SK-N-SH treated with all-trans-retinoic acid at 6 μM for 48 hours (cell line): ENCODE measurements at regions not wholly inside any gene's neighbourhood (a gene's known extent, or its start where the extent isn't known, plus 50 kb on each side); places are given as distances from the start of the nearest gene placed in this dataset.

ENCODE experiments used
- ATAC-seq: fragments of 200-7000 bp; cut with Tn5 transposase; 3 replicates; pipeline ENCODE4 v1.9.1; 2020; ENCODE audit warnings: mild to moderate bottlenecking, moderate library complexity
- ARNTL ChIP-seq: fragments of 450-650 bp; formaldehyde crosslinking; IDR thresholded peaks from 2 replicates; pipeline ENCODE4 v1.5.0; 2020; ENCODE audit warnings: low read depth, mild to moderate bottlenecking, moderate library complexity, borderline replicate concordance
- BACH2 ChIP-seq: fragments of 250-450 bp; sonication (Bioruptor Pico); IDR thresholded peaks from 2 replicates; pipeline ENCODE4 v1.9.0; 2021; ENCODE audit warnings: mild to moderate bottlenecking, borderline replicate concordance
- CREB5 ChIP-seq: fragments of 250-450 bp; sonication (Bioruptor Pico); IDR thresholded peaks from 2 replicates; pipeline ENCODE4 v1.5.1; 2020; ENCODE audit warnings: low read depth, mild to moderate bottlenecking, moderate library complexity
- CSDC2 ChIP-seq: fragments of 250-450 bp; sonication (Bioruptor Pico); IDR thresholded peaks from 2 replicates; pipeline ENCODE4 v1.5.0; 2020; ENCODE audit warnings: mild to moderate bottlenecking, moderate library complexity
- CSRNP3 ChIP-seq: fragments of 250-450 bp; sonication (Bioruptor Pico); IDR thresholded peaks from 2 replicates; pipeline ENCODE4 v1.5.1; 2021; ENCODE audit warnings: mild to moderate bottlenecking, moderate library complexity
- ESRRG ChIP-seq: fragments of 250-450 bp; sonication (Bioruptor Pico); IDR thresholded peaks from 2 replicates; pipeline ENCODE4 v1.6.1; 2021; ENCODE audit warnings: mild to moderate bottlenecking
- GLIS3 ChIP-seq: fragments of 250-450 bp; sonication (Bioruptor Pico); IDR thresholded peaks from 2 replicates; pipeline ENCODE4 v1.5.0; 2020; ENCODE audit warnings: mild to moderate bottlenecking, moderate library complexity
- ISL1 ChIP-seq: fragments of 250-450 bp; sonication (Bioruptor Pico); IDR thresholded peaks from 2 replicates; pipeline ENCODE4 v2.1.2; 2022; ENCODE audit warnings: mild to moderate bottlenecking, moderate library complexity
- OSR1 ChIP-seq: fragments of 250-450 bp; sonication (Bioruptor Pico); IDR thresholded peaks from 2 replicates; pipeline ENCODE4 v1.8.0; 2022; ENCODE audit warnings: moderate library complexity, mild to moderate bottlenecking, inconsistent platforms
- PATZ1 ChIP-seq: fragments of 250-450 bp; sonication (Bioruptor Pico); IDR thresholded peaks from 2 replicates; pipeline ENCODE4 v1.8.0; 2020; ENCODE audit warnings: mild to moderate bottlenecking, moderate library complexity, borderline replicate concordance
- POU6F1 ChIP-seq: fragments of 250-450 bp; sonication (Bioruptor Pico); IDR thresholded peaks from 2 replicates; pipeline ENCODE4 v1.8.0; 2021; ENCODE audit warnings: low read depth, mild to moderate bottlenecking, moderate library complexity, borderline replicate concordance
- PPARA ChIP-seq: fragments of 250-450 bp; sonication (Bioruptor Pico); IDR thresholded peaks from 2 replicates; pipeline ENCODE4 v1.5.0; 2020; ENCODE audit warnings: mild to moderate bottlenecking, borderline replicate concordance
- RARB ChIP-seq: fragments of 250-450 bp; sonication (Bioruptor Pico); IDR thresholded peaks from 2 replicates; pipeline ENCODE4 v1.8.0; 2021; ENCODE audit warnings: mild to moderate bottlenecking, moderate library complexity
- SNAI2 ChIP-seq: fragments of 250-450 bp; sonication (Bioruptor Pico); IDR thresholded peaks from 2 replicates; pipeline ENCODE4 v1.5.0; 2020; ENCODE audit warnings: mild to moderate bottlenecking, moderate library complexity
- TCF4 ChIP-seq: fragments of 250-450 bp; sonication (Bioruptor Pico); IDR thresholded peaks from 2 replicates; pipeline ENCODE4 v1.8.0; 2021; ENCODE audit warnings: mild to moderate bottlenecking, moderate library complexity, borderline replicate concordance
- TOX ChIP-seq: fragments of 250-450 bp; sonication (Bioruptor Pico); IDR thresholded peaks from 2 replicates; pipeline ENCODE4 v1.8.0; 2021; ENCODE audit warnings: mild to moderate bottlenecking, moderate library complexity, borderline replicate concordance
- ZC3H10 ChIP-seq: fragments of 250-450 bp; sonication (Bioruptor Pico); IDR thresholded peaks from 2 replicates; pipeline ENCODE4 v1.5.1; 2021; ENCODE audit warnings: mild to moderate bottlenecking, moderate library complexity
- ZFP3 ChIP-seq: fragments of 250-450 bp; sonication (Bioruptor Pico); IDR thresholded peaks from 2 replicates; pipeline ENCODE4 v1.5.0; 2020; ENCODE audit warnings: mild to moderate bottlenecking, moderate library complexity
- ZFP30 ChIP-seq: fragments of 450-650 bp; formaldehyde crosslinking; IDR thresholded peaks from 2 replicates; pipeline ENCODE4 v1.5.0; 2022; ENCODE audit warnings: mild to moderate bottlenecking, moderate library complexity
- ZNF565 ChIP-seq: fragments of 450-650 bp; formaldehyde crosslinking; conservative IDR thresholded peaks from 2 replicates; pipeline ENCODE4 v1.5.0; 2020; ENCODE audit warnings: low read depth, mild to moderate bottlenecking, moderate library complexity
- ZNF70 ChIP-seq: fragments of 450-650 bp; formaldehyde crosslinking; IDR thresholded peaks from 2 replicates; pipeline ENCODE4 v1.5.0; 2020; ENCODE audit warnings: mild to moderate bottlenecking, moderate library complexity
- ZNF8 ChIP-seq: fragments of 450-650 bp; formaldehyde crosslinking; IDR thresholded peaks from 2 replicates; pipeline ENCODE4 v1.5.0; 2020; ENCODE audit warnings: mild to moderate bottlenecking, moderate library complexity

GRCh38 chr4:101563126-101563525, 215.8 kb upstream of the PPP3CA start:
- ATAC-seq = no peak
- TF ChIP-seq ZC3H10 (no peak), POU6F1 (CRISPR knock-in tag) (no peak), ESRRG (CRISPR knock-in tag) (no peak), TCF4 (no peak), ZNF8 (no peak), SNAI2 (CRISPR knock-in tag) (no peak), TOX (no peak), GLIS3 (no peak)

- no peak for ATAC-seq
- no peak for TF ChIP-seq OSR1 (CRISPR knock-in tag)
- no peak for TF ChIP-seq RARB (CRISPR knock-in tag)
- TF ChIP-seq ZNF70 = no peak
- no peak for TF ChIP-seq ZNF8
- no peak for TF ChIP-seq ZFP30 (CRISPR knock-in tag)
- TF ChIP-seq ISL1 (CRISPR knock-in tag) = no peak
- no peak for TF ChIP-seq TOX
- TF ChIP-seq ARNTL (CRISPR knock-in tag) = no peak
- no peak for TF ChIP-seq BACH2 (CRISPR knock-in tag)
- TF ChIP-seq POU6F1 (CRISPR knock-in tag) = no peak
- TF ChIP-seq CREB5 (CRISPR knock-in tag) = no peak
- no peak for TF ChIP-seq ZFP3 (CRISPR knock-in tag)
- TF ChIP-seq CSRNP3 (CRISPR knock-in tag) = no peak
- no peak for TF ChIP-seq CSDC2
- TF ChIP-seq TCF4 = no peak
- TF ChIP-seq ZNF565 (CRISPR knock-in tag) = no peak
Observed at GRCh38 chr4:101556842-101557241, 209.5 kb upstream of the PPP3CA start.

GRCh38 chr4:101555341-101555880, 208.1 kb upstream of the PPP3CA start:
- TF ChIP-seq ZNF8 (no peak), ESRRG (CRISPR knock-in tag) (no peak)
- no peak for ATAC-seq

- ATAC-seq = no peak
- TF ChIP-seq CSDC2 (no peak), CREB5 (CRISPR knock-in tag) (no peak), ZNF8 (no peak)
Observed at GRCh38 chr4:101540336-101540735, 193.0 kb upstream of the PPP3CA start.

GRCh38 chr4:101528526-101528925, 181.2 kb upstream of the PPP3CA start:
- ATAC-seq = no peak
- TF ChIP-seq BACH2 (CRISPR knock-in tag) = no peak
- TF ChIP-seq ZFP3 (CRISPR knock-in tag) = no peak
- no peak for TF ChIP-seq PATZ1 (CRISPR knock-in tag)
- no peak for TF ChIP-seq POU6F1 (CRISPR knock-in tag)
- TF ChIP-seq RARB (CRISPR knock-in tag) = no peak
- no peak for TF ChIP-seq ISL1 (CRISPR knock-in tag)
- no peak for TF ChIP-seq PPARA (CRISPR knock-in tag)
- no peak for TF ChIP-seq ARNTL (CRISPR knock-in tag)
- no peak for TF ChIP-seq ZNF8
- TF ChIP-seq ZC3H10 = no peak
- TF ChIP-seq CREB5 (CRISPR knock-in tag) = no peak
- no peak for TF ChIP-seq TOX
- no peak for TF ChIP-seq ZNF565 (CRISPR knock-in tag)
- TF ChIP-seq CSDC2 = no peak
- no peak for TF ChIP-seq SNAI2 (CRISPR knock-in tag)
